PFSK-1 (cell line): ENCODE measurements at regions not wholly inside any gene's neighbourhood (a gene's known extent, or its start where the extent isn't known, plus 50 kb on each side); places are given as distances from the start of the nearest gene placed in this dataset.

Experiments
- FOXP2 ChIP-seq: optimal IDR thresholded peaks from 2 replicates; pipeline ENCODE3; 2011; ENCODE audit warnings: borderline replicate concordance, control low read depth, inconsistent platforms; ENCODE audit not compliant: insufficient read depth; ENCODE audit errors: extremely low read length, extremely low read depth
- POLR2AphosphoS5 ChIP-seq: IDR thresholded peaks from 2 replicates; pipeline ENCODE4 v1.6.1; 2012; ENCODE audit warnings: low read depth, mild to moderate bottlenecking, control low read depth, low read length, moderate library complexity
- SIN3A ChIP-seq: IDR thresholded peaks from 2 replicates; pipeline ENCODE4 v1.6.1; 2012; ENCODE audit warnings: mild to moderate bottlenecking, low read length, moderate library complexity, borderline replicate concordance; ENCODE audit not compliant: insufficient read depth
- TAF1 ChIP-seq: IDR thresholded peaks from 2 replicates; pipeline ENCODE4 v1.6.1; 2012; ENCODE audit warnings: low read length, control low read depth, borderline replicate concordance; ENCODE audit not compliant: insufficient read depth
- TF ChIP-seq, protein P1 (sequence below), 2 experiments: IDR thresholded peaks; 2 replicates each; pipeline versions ENCODE4 v1.6.1 to v1.8.0; 2011 to 2012; ENCODE audit warnings: low read depth in 2 of 2, low read length in 2 of 2, control low read depth in 1 of 2, inconsistent platforms in 1 of 2, mild to moderate bottlenecking in 1 of 2, moderate library complexity in 1 of 2; ENCODE audit not compliant: insufficient read depth in 1 of 2

DNA sequence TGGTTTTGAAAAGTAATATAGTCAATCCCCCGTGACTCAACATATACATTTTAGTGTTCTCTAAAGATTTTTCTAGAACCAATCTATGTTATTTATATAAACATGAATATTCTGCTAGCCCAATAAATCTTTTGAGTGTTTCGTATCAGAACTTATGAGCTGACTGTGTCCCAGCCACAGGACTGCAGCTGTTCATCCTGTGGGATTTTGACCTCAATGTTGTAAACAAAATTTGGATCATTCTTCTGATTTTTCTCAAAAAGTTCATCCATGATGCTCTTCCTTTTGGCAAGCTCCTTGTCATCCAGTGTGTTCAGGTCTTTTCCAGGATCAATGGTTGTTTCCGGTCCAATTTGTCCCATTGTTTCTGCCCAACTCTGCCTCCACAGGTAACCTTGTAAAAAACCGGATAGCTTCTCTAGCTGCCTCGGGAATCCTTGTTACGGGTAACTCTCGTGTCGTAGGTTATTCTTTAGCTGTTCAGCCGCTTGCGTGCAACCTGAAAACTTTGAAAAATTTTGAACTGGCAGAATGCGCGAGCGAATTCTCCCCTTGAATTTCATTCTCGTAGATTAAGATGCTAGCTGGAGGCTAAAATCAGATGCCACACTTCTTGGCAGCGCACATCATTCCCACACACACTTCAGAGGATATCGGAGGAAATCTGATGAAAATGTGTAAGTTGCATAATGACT lies 195.2 kb downstream of the SH3BP4 start:
- no peak for TF ChIP-seq POLR2AphosphoS5
- no peak for TF ChIP-seq SIN3A
- TF ChIP-seq TAF1 = no peak
- TF ChIP-seq, protein P1, sequence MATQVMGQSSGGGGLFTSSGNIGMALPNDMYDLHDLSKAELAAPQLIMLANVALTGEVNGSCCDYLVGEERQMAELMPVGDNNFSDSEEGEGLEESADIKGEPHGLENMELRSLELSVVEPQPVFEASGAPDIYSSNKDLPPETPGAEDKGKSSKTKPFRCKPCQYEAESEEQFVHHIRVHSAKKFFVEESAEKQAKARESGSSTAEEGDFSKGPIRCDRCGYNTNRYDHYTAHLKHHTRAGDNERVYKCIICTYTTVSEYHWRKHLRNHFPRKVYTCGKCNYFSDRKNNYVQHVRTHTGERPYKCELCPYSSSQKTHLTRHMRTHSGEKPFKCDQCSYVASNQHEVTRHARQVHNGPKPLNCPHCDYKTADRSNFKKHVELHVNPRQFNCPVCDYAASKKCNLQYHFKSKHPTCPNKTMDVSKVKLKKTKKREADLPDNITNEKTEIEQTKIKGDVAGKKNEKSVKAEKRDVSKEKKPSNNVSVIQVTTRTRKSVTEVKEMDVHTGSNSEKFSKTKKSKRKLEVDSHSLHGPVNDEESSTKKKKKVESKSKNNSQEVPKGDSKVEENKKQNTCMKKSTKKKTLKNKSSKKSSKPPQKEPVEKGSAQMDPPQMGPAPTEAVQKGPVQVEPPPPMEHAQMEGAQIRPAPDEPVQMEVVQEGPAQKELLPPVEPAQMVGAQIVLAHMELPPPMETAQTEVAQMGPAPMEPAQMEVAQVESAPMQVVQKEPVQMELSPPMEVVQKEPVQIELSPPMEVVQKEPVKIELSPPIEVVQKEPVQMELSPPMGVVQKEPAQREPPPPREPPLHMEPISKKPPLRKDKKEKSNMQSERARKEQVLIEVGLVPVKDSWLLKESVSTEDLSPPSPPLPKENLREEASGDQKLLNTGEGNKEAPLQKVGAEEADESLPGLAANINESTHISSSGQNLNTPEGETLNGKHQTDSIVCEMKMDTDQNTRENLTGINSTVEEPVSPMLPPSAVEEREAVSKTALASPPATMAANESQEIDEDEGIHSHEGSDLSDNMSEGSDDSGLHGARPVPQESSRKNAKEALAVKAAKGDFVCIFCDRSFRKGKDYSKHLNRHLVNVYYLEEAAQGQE (IDR thresholded peaks at IDR 0.05; ENCODE audit: insufficient read depth in 1 of 2, low read depth in 2 of 2, low read length in 2 of 2) = no peak
- no peak for TF ChIP-seq FOXP2

DNA sequence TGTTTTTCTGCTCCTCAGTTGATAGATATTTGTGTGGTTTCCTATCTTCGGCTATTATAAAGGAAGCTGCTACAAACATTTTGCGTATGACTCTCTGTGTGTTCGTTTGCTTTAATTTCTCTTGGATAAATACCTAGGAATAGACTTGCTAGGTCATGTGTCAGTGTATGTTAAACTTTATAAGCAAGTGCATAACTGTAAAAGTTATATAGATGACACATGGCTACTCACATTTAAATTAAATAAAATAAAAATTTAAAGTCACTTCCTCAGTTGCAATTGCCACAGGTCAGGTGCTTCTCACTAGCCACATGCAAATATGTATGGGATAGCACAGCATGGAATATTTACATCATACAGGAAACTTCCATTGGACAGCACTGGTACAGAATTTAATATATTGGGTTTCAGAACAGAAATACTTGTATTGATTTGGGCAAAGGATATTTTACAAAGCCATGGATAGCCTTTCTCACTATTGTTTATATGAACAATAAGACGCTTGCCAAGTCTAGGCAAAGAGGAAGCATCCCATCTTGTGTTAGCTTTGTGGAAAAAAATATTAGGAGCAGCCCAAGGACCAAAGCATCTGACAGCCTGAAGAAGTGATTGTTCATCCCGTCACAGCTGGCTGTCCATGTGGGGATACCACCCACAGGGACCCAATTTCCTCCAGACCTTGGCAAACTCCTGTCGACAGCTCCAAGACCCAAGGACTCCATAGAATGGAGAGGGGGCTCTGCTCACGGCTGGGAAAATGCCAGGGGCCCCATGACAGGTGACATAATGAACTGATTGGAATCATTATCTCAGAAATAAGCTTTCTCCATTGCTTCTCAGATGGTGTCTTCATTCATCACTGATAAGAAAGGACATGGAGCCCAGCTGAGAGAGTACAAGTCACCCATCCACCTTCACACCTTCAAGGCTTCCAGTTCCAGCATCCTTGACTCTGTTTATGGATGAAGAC lies 196.7 kb downstream of the SH3BP4 start:
- TF ChIP-seq TAF1 (no peak), FOXP2 (no peak), SIN3A (no peak), POLR2AphosphoS5 (no peak)
- TF ChIP-seq, protein P1 (IDR thresholded peaks at IDR 0.05; ENCODE audit: insufficient read depth in 1 of 2, low read depth in 2 of 2, low read length in 2 of 2) = no peak

DNA sequence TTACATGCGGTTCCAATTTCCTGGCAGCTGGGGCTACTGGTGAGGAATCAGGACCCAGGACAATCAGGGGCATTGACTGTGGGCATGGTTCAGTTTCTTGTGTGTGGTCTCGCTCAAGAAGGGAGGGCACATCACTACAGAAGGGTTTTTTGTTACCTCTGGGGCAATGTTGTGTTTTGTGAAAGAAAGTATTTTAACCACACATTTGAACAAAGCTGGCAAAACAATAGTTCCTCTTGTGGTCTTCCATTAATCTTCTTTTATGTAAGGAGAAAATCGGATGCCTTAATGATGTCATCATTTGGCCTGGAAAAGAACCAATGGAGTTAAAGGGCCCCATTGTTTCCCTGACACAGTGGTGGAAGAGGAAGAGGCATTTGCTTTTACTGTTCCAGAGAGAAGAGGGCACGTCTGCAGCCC lies 197.4 kb downstream of the SH3BP4 start:
- no peak for TF ChIP-seq POLR2AphosphoS5
- no peak for TF ChIP-seq SIN3A
- no peak for TF ChIP-seq TAF1
- TF ChIP-seq FOXP2 = no peak
- TF ChIP-seq, protein P1 (IDR thresholded peaks at IDR 0.05; ENCODE audit: insufficient read depth in 1 of 2, low read depth in 2 of 2, low read length in 2 of 2) = no peak

DNA sequence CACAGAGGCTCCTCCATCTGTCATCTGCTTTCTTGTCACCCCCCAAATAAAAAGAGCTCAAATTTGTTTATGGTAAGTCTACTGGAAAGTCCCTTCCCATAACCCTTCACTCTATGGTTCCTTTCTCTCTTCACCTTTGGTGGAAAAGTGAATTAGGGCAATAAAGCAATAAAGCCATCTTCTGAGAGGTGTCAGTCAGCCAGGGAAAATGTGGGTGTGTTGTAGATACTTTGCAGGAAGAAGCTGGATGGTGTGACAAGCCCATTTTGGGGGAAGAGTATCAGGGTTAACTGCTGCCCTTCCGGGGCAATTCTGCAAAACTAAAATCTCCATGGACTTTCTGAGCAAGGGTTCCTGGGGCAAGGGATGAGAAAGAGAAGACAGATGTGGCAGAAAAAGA lies 197.9 kb downstream of the SH3BP4 start:
- no peak for TF ChIP-seq POLR2AphosphoS5

DNA sequence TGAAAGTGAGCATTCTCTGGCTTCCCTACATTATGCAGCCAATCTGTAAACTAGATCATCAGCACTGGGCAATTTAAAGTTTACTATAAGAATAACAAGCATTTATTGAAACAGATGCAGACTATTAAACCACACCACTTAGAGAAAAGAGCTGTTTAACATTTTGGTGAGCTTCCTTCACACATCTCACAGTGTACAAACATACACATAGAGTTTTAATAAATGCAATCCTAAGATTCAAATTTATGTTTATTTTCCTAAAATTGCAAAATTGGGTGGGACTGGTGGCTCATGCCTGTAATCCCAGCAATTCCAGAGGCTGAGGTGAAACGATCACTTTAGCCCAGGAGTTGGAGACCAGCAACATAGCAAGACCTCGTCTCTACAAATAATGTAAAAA lies 199.3 kb downstream of the SH3BP4 start:
- TF ChIP-seq FOXP2 (no peak), SIN3A (no peak), TAF1 (no peak), POLR2AphosphoS5 (no peak)
- TF ChIP-seq, protein P1 (IDR thresholded peaks at IDR 0.05; ENCODE audit: insufficient read depth in 1 of 2, low read depth in 2 of 2, low read length in 2 of 2) = no peak
